Fibroblast of mammary gland (primary cell): ENCODE measurements at regions not wholly inside any gene's neighbourhood (a gene's known extent, or its start where the extent isn't known, plus 50 kb on each side); places are given as distances from the start of the nearest gene placed in this dataset.
"Not testable (repeated sequence)": the region's sequence is repeated elsewhere in the genome, so short reads cannot be mapped to it uniquely, and the experiment has no call there.

Experiments
- DNase-seq: peaks from one replicate; pipeline ENCODE4 v3.0.0-alpha.2; 2010; ENCODE audit warnings: low read depth
- H3K4me3 ChIP-seq: 2 replicates; pipeline ENCODE4 v1.5.1; 2011; ENCODE audit warnings: low read depth, mild to moderate bottlenecking, low read length, moderate library complexity; ENCODE audit not compliant: control insufficient read depth
- CTCF ChIP-seq: conservative IDR thresholded peaks from 2 replicates; pipeline ENCODE4 v1.5.1; 2011; ENCODE audit warnings: low read depth, low read length, inconsistent platforms; ENCODE audit not compliant: control insufficient read depth, insufficient read depth

GRCh38 chrX:3820167-3820566 lies 106.7 kb upstream of the PRKX start:
- no peak overlapping the region for H3K4me3 ChIP-seq
- no peak for TF ChIP-seq CTCF
- DNase-seq = peak; percentile 77

- DNase-seq, H3K4me3 ChIP-seq: not testable (repeated sequence)
Measured at GRCh38 chrX:3817480-3817879, 104.0 kb upstream of the PRKX start.

GRCh38 chrX:3815896-3816664 lies 102.6 kb upstream of the PRKX start:
- H3K4me3 ChIP-seq = peak overlapping the region; percentile 61
- peak; percentile 28 for DNase-seq
- TF ChIP-seq CTCF = peak; percentile 10

- TF ChIP-seq CTCF = peak; percentile 72
- peak; percentile 58 for DNase-seq
- no peak overlapping the region for H3K4me3 ChIP-seq
Measured at GRCh38 chrX:3811331-3812311, 98.2 kb upstream of the PRKX start.

GRCh38 chrX:3807906-3808305 lies 94.5 kb upstream of the PRKX start:
- no peak for TF ChIP-seq CTCF
- DNase-seq = no peak
- H3K4me3 ChIP-seq = no peak overlapping the region

GRCh38 chrX:3806630-3807029 lies 93.2 kb upstream of the PRKX start:
- no peak for DNase-seq
- H3K4me3 ChIP-seq = no peak overlapping the region
- TF ChIP-seq CTCF = no peak

- no peak overlapping the region for H3K4me3 ChIP-seq
- DNase-seq = no peak
- no peak for TF ChIP-seq CTCF
Measured at GRCh38 chrX:3803713-3804112, 90.3 kb upstream of the PRKX start.
